Liver (tissue), 3 donors: ENCODE measurements at regions not wholly inside any gene's neighbourhood (a gene's known extent, or its start where the extent isn't known, plus 50 kb on each side); places are given as distances from the start of the nearest gene placed in this dataset.

ENCODE experiments used
- CTCF ChIP-seq: fragments of 150-350 bp; IDR thresholded peaks from 2 replicates; pipeline ENCODE4 v1.5.1; 2017; ENCODE audit warnings: improper control_type of control experiment, low read depth, low read length; ENCODE audit not compliant: missing input control
- EGR1 ChIP-seq, 2 donors: IDR thresholded peaks; 2 replicates each; pipeline ENCODE4 v1.6.1; 2016 to 2018; ENCODE audit warnings: antibody characterized with exemption in 2 of 2, low read depth in 2 of 2
- FOXA2 ChIP-seq: IDR thresholded peaks from 2 replicates; pipeline ENCODE4 v1.6.1; 2016; ENCODE audit warnings: antibody characterized with exemption
- GABPA ChIP-seq, 2 donors: IDR thresholded peaks in 1 of 2; conservative IDR thresholded peaks in 1 of 2; 2 replicates each; pipeline ENCODE4 v1.6.1; 2016; ENCODE audit warnings: antibody characterized with exemption in 2 of 2, mild to moderate bottlenecking in 1 of 2, moderate library complexity in 1 of 2
- HNF4A ChIP-seq, 2 donors: conservative IDR thresholded peaks; 2 replicates each; pipeline ENCODE4 v1.6.1; 2016; ENCODE audit warnings: antibody characterized with exemption in 2 of 2, mild to moderate bottlenecking in 2 of 2
- HNF4G ChIP-seq: IDR thresholded peaks from 2 replicates; pipeline ENCODE4 v1.6.1; 2016; ENCODE audit warnings: antibody characterized with exemption
- JUND ChIP-seq, 2 donors: IDR thresholded peaks; 2 replicates each; pipeline ENCODE4 v1.6.1; 2016; ENCODE audit warnings: antibody characterized with exemption in 2 of 2
- RAD21 ChIP-seq, 2 donors: IDR thresholded peaks; 2 replicates each; pipeline ENCODE4 v1.6.1; 2016; ENCODE audit warnings: antibody characterized with exemption in 2 of 2, mild to moderate bottlenecking in 2 of 2
- SP1 ChIP-seq: IDR thresholded peaks from 2 replicates; pipeline ENCODE4 v1.6.1; 2018; ENCODE audit warnings: antibody characterized with exemption, mild to moderate bottlenecking
- TAF1 ChIP-seq: conservative IDR thresholded peaks from 2 replicates; pipeline ENCODE4 v1.6.1; 2016; ENCODE audit warnings: antibody characterized with exemption, mild to moderate bottlenecking
- YY1 ChIP-seq: IDR thresholded peaks from 2 replicates; pipeline ENCODE4 v1.6.1; 2016; ENCODE audit warnings: antibody characterized with exemption, mild to moderate bottlenecking
- TF ChIP-seq, protein P1 (sequence below): IDR thresholded peaks from 2 replicates; pipeline ENCODE4 v1.6.1; 2016; ENCODE audit warnings: antibody characterized with exemption
- TF ChIP-seq, protein P2 (sequence below): IDR thresholded peaks from 2 replicates; pipeline ENCODE4 v1.6.1; 2016; ENCODE audit warnings: antibody characterized with exemption
- TF ChIP-seq, protein P3 (sequence below): IDR thresholded peaks from 2 replicates; pipeline ENCODE4 v1.6.1; 2016; ENCODE audit warnings: antibody characterized with exemption, mild to moderate bottlenecking
- donor health status: healthy.
- donor health status: healthy.

GRCh38 chr12:16984484-16984883, 378.5 kb upstream of the LMO3 start:
- no peak for TF ChIP-seq JUND (IDR thresholded peaks at IDR 0.05)
- no peak for TF ChIP-seq HNF4G
- TF ChIP-seq CTCF = no peak
- TF ChIP-seq, protein P1, sequence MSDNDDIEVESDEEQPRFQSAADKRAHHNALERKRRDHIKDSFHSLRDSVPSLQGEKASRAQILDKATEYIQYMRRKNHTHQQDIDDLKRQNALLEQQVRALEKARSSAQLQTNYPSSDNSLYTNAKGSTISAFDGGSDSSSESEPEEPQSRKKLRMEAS = no peak
- no peak for TF ChIP-seq EGR1 (IDR thresholded peaks at IDR 0.05; ENCODE audit: low read depth in 2 of 2)
- TF ChIP-seq RAD21 (IDR thresholded peaks at IDR 0.05) = no peak
- TF ChIP-seq TAF1 = no peak
- no peak for TF ChIP-seq YY1
- TF ChIP-seq, protein P2, sequence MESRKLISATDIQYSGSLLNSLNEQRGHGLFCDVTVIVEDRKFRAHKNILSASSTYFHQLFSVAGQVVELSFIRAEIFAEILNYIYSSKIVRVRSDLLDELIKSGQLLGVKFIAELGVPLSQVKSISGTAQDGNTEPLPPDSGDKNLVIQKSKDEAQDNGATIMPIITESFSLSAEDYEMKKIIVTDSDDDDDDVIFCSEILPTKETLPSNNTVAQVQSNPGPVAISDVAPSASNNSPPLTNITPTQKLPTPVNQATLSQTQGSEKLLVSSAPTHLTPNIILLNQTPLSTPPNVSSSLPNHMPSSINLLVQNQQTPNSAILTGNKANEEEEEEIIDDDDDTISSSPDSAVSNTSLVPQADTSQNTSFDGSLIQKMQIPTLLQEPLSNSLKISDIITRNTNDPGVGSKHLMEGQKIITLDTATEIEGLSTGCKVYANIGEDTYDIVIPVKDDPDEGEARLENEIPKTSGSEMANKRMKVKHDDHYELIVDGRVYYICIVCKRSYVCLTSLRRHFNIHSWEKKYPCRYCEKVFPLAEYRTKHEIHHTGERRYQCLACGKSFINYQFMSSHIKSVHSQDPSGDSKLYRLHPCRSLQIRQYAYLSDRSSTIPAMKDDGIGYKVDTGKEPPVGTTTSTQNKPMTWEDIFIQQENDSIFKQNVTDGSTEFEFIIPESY = no peak
- TF ChIP-seq FOXA2 = no peak
- no peak for TF ChIP-seq GABPA (IDR thresholded peaks at IDR 0.05 in 1 of 2, conservative IDR thresholded peaks at IDR 0.05 in 1 of 2)
- TF ChIP-seq, protein P3, sequence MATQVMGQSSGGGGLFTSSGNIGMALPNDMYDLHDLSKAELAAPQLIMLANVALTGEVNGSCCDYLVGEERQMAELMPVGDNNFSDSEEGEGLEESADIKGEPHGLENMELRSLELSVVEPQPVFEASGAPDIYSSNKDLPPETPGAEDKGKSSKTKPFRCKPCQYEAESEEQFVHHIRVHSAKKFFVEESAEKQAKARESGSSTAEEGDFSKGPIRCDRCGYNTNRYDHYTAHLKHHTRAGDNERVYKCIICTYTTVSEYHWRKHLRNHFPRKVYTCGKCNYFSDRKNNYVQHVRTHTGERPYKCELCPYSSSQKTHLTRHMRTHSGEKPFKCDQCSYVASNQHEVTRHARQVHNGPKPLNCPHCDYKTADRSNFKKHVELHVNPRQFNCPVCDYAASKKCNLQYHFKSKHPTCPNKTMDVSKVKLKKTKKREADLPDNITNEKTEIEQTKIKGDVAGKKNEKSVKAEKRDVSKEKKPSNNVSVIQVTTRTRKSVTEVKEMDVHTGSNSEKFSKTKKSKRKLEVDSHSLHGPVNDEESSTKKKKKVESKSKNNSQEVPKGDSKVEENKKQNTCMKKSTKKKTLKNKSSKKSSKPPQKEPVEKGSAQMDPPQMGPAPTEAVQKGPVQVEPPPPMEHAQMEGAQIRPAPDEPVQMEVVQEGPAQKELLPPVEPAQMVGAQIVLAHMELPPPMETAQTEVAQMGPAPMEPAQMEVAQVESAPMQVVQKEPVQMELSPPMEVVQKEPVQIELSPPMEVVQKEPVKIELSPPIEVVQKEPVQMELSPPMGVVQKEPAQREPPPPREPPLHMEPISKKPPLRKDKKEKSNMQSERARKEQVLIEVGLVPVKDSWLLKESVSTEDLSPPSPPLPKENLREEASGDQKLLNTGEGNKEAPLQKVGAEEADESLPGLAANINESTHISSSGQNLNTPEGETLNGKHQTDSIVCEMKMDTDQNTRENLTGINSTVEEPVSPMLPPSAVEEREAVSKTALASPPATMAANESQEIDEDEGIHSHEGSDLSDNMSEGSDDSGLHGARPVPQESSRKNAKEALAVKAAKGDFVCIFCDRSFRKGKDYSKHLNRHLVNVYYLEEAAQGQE = no peak
- TF ChIP-seq SP1 = no peak
- no peak for TF ChIP-seq HNF4A (conservative IDR thresholded peaks at IDR 0.05)
